ENCODE measurements at regions not wholly inside any gene's neighbourhood (a gene's known extent, or its start where the extent isn't known, plus 50 kb on each side); places are given as distances from the start of the nearest gene placed in this dataset.

DNA sequence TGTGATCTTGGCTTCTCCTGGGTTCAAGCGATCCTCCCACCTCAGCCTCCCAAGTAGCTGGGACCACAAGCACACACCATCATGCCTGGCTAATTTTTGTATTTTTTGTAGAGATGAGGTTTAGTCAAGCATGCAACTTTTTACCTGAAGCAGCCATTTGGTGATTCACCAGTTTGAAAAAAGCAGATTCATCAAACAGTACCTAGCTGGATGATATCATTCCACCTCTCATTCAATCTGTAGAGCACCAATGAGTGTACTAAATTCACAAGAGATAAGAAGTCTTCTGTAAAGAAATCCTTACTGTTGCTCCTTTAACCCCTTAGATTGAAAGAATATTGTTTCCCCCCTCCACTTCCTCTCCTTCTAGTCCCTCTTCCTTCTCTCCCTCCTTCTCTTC, 261.1 kb upstream of the RFC3 start:
- TF ChIP-seq, protein P1, sequence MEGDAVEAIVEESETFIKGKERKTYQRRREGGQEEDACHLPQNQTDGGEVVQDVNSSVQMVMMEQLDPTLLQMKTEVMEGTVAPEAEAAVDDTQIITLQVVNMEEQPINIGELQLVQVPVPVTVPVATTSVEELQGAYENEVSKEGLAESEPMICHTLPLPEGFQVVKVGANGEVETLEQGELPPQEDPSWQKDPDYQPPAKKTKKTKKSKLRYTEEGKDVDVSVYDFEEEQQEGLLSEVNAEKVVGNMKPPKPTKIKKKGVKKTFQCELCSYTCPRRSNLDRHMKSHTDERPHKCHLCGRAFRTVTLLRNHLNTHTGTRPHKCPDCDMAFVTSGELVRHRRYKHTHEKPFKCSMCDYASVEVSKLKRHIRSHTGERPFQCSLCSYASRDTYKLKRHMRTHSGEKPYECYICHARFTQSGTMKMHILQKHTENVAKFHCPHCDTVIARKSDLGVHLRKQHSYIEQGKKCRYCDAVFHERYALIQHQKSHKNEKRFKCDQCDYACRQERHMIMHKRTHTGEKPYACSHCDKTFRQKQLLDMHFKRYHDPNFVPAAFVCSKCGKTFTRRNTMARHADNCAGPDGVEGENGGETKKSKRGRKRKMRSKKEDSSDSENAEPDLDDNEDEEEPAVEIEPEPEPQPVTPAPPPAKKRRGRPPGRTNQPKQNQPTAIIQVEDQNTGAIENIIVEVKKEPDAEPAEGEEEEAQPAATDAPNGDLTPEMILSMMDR (IDR thresholded peaks at IDR 0.05; ENCODE audit: low read length): no peak
- no peak for TF ChIP-seq EZH2 (optimal IDR thresholded peaks at IDR 0.05; ENCODE audit: low read depth, low read length)
